AG09309 (cell line): ENCODE measurements at regions not wholly inside any gene's neighbourhood (a gene's known extent, or its start where the extent isn't known, plus 50 kb on each side); places are given as distances from the start of the nearest gene placed in this dataset.

ENCODE experiments used
- DNase-seq: peaks from one replicate; pipeline ENCODE4 v3.0.0-alpha.2; 2010; ENCODE audit warnings: low read depth
- H3K4me3 ChIP-seq: 2 replicates; pipeline ENCODE4 v1.5.1; 2011; ENCODE audit warnings: mild to moderate bottlenecking, low read depth, low read length, moderate library complexity; ENCODE audit not compliant: control insufficient read depth
- CTCF ChIP-seq: IDR thresholded peaks from 2 replicates; pipeline ENCODE4 v1.5.1; 2011; ENCODE audit warnings: mild to moderate bottlenecking, low read depth, low read length, inconsistent platforms; ENCODE audit not compliant: insufficient read depth, control insufficient read depth; ENCODE audit errors: missing control alignments

GRCh38 chr2:100213595-100213994 lies 71.2 kb upstream of the AFF3 start:
- H3K4me3 ChIP-seq, result no peak overlapping the region
- TF ChIP-seq CTCF, result no peak
- no peak for DNase-seq

- no peak overlapping the region for H3K4me3 ChIP-seq
- no peak for TF ChIP-seq CTCF
- DNase-seq, result no peak
Observed at GRCh38 chr2:100212850-100213249, 70.5 kb upstream of the AFF3 start.

GRCh38 chr2:100211521-100211920 lies 69.1 kb upstream of the AFF3 start:
- no peak overlapping the region for H3K4me3 ChIP-seq
- TF ChIP-seq CTCF, result no peak
- no peak for DNase-seq

GRCh38 chr2:100208141-100208770 lies 65.9 kb upstream of the AFF3 start:
- no peak overlapping the region for H3K4me3 ChIP-seq
- no peak for DNase-seq
- TF ChIP-seq CTCF, result peak; percentile 23

- TF ChIP-seq CTCF, result no peak
Observed at GRCh38 chr2:100207411-100207885, 65.1 kb upstream of the AFF3 start.

GRCh38 chr2:100206731-100207255 lies 64.4 kb upstream of the AFF3 start:
- TF ChIP-seq CTCF, result no peak
- no peak for DNase-seq
- H3K4me3 ChIP-seq, result no peak overlapping the region

More at GRCh38 chr2:100207411-100207885, 65.1 kb upstream of the AFF3 start:
- no peak for DNase-seq
- H3K4me3 ChIP-seq, result no peak overlapping the region
